ENCODE measurements at regions not wholly inside any gene's neighbourhood (a gene's known extent, or its start where the extent isn't known, plus 50 kb on each side); places are given as distances from the start of the nearest gene placed in this dataset.

DNA sequence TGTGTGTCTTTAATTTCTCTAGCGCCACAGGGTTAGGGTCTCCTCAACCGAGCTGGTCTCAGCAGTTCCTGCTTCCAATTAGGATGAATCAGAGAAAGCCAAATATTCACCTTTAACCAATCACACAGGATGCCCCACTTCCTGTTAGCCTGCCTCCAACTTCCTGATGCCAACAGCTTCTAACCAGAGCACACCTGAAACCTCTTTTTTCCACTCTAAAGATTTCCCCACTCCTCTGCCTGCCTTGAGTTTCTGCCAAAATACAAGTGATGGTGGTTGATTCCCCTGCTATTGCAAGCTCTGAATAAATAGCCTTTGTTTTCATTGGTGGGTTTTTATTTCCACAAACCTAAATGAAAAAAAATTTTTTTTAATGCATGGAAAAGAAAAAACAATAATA is 144.7 kb upstream of the UST start:
- DNase-seq (ENCODE audit: low read depth in 1 of 2, low spot score in 1 of 2): no peak
- TF ChIP-seq JUND (IDR thresholded peaks at IDR 0.05; ENCODE audit: low read depth): no peak
- in situ Hi-C loops (cut with HindIII; ENCODE audit: low pct_unique_long_range_greater_than_20kb, low sequenced_read_pairs): no loop called here

- in situ Hi-C loops (cut with HindIII; ENCODE audit: low pct_unique_long_range_greater_than_20kb, low sequenced_read_pairs): no loop called here
- TF ChIP-seq JUND (IDR thresholded peaks at IDR 0.05; ENCODE audit: low read depth): no peak
- peak in 1 of 2 experiments; percentile 40 for DNase-seq (ENCODE audit: low read depth in 1 of 2, low spot score in 1 of 2)
Measured at GRCh38 chr6:148608199-148608951, 138.5 kb upstream of the UST start.

GRCh38 chr6:148611213-148611612 is 135.6 kb upstream of the UST start:
- TF ChIP-seq JUND (IDR thresholded peaks at IDR 0.05; ENCODE audit: low read depth): no peak
- DNase-seq (ENCODE audit: low read depth in 1 of 2, low spot score in 1 of 2): peak in 1 of 2 experiments; percentile 15
- in situ Hi-C loops (cut with HindIII; ENCODE audit: low pct_unique_long_range_greater_than_20kb, low sequenced_read_pairs): no loop called here

DNA sequence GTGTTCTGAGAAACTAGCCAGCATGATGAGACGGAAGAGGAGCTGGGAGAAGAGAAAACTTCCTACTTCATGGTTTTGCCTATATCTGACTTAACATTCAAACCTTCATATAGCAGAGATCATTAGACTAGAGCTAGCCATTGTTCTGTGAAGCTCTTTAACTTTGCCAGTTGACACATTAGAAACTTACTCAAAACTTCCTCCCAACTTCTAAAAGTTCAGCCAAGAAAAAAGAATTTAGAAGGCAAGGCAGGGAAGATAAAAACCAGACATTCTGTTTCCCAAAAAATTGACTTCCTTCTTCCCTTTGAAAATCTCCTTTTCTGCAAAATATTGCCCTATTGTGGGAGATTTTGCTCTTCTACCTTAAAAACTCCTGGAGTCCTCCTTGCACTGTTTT is 134.8 kb upstream of the UST start:
- no peak for TF ChIP-seq JUND (IDR thresholded peaks at IDR 0.05; ENCODE audit: low read depth)
- in situ Hi-C loops (cut with HindIII; ENCODE audit: low pct_unique_long_range_greater_than_20kb, low sequenced_read_pairs): no loop called here
- no peak for DNase-seq (ENCODE audit: low read depth in 1 of 2, low spot score in 1 of 2)

DNA sequence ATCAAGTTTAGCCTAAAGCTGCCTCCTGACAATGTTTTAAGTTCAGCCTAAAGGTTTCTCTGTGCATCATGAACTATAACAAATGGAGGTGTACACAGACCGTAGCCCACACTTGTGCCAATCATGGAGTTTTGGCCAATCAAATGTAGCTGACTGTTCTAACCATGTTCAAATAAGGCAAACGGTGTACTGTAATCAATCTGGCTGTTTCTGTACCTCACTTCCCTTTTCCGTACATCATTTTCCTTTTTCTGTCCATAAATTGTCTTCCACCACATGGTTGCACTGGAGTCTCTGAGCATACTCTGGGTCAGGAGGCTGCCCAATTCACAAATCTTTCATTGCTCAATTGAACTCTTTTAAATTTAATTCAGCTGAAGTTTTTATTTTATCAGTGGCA is 132.2 kb upstream of the UST start:
- no peak for TF ChIP-seq JUND (IDR thresholded peaks at IDR 0.05; ENCODE audit: low read depth)
- in situ Hi-C loops (cut with HindIII; ENCODE audit: low pct_unique_long_range_greater_than_20kb, low sequenced_read_pairs): no loop called here
- DNase-seq (ENCODE audit: low read depth in 1 of 2, low spot score in 1 of 2): no peak

GRCh38 chr6:148616841-148617240 is 130.0 kb upstream of the UST start:
- in situ Hi-C loops (cut with HindIII; ENCODE audit: low pct_unique_long_range_greater_than_20kb, low sequenced_read_pairs): no loop called here
- no peak for DNase-seq (ENCODE audit: low read depth in 1 of 2, low spot score in 1 of 2)
- TF ChIP-seq JUND (IDR thresholded peaks at IDR 0.05; ENCODE audit: low read depth): no peak

DNA sequence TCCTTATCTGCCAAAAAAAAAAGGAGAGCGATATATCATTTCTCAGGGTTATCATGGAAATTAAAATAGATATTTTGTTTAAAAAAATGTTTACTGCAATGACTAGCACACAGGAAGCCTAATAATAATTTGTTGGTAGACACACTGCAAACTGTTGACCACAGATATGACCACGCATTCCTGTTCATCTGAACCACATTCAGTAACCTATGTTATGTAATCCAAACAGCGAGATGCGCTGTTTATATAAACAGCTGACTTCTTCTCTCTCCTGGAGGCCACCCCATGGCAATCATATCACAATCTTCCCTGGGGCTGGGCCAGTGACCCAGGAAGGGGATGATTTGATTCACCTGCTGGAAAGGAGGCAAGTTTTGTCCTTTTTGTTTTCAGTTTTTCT is 129.3 kb upstream of the UST start:
- no peak for TF ChIP-seq JUND (IDR thresholded peaks at IDR 0.05; ENCODE audit: low read depth)
- in situ Hi-C loops (cut with HindIII; ENCODE audit: low pct_unique_long_range_greater_than_20kb, low sequenced_read_pairs): no loop called here
- no peak for DNase-seq (ENCODE audit: low read depth in 1 of 2, low spot score in 1 of 2)

GRCh38 chr6:148619891-148620290 is 126.9 kb upstream of the UST start:
- in situ Hi-C loops (cut with HindIII; ENCODE audit: low pct_unique_long_range_greater_than_20kb, low sequenced_read_pairs): no loop called here
- DNase-seq (ENCODE audit: low read depth in 1 of 2, low spot score in 1 of 2): no peak

GRCh38 chr6:148620579-148621298 is 126.1 kb upstream of the UST start:
- in situ Hi-C loops (cut with HindIII; ENCODE audit: low pct_unique_long_range_greater_than_20kb, low sequenced_read_pairs): no loop called here
- DNase-seq (ENCODE audit: low read depth in 1 of 2, low spot score in 1 of 2): no peak
- no peak for TF ChIP-seq JUND (IDR thresholded peaks at IDR 0.05; ENCODE audit: low read depth)

More at GRCh38 chr6:148619891-148620290, 126.9 kb upstream of the UST start:
- TF ChIP-seq JUND (IDR thresholded peaks at IDR 0.05; ENCODE audit: low read depth): no peak

- TF ChIP-seq JUND (IDR thresholded peaks at IDR 0.05; ENCODE audit: low read depth): no peak
- no peak for DNase-seq (ENCODE audit: low read depth in 1 of 2, low spot score in 1 of 2)
- in situ Hi-C loops (cut with HindIII; ENCODE audit: low pct_unique_long_range_greater_than_20kb, low sequenced_read_pairs): no loop called here
Measured at GRCh38 chr6:148625609-148626008, 121.2 kb upstream of the UST start.

DNA sequence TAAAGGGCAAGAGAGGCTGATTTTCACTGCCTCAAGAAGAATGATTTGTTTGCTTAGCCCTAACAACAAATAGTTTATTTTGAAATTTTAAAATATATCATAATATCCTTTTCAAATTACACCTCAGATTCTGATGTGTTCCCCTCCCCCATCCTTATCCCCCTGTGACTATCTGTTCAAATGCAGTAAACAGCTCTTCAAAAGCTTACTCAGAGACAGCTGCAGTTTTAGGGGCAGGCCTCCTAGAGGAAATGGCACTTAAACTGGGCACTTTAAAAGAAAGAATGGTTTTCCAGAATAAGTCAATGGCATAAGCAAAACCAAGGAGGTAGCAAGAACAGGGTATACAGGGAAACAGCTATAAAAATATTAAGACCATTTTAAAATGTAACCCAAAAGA is 118.6 kb upstream of the UST start:
- no peak for TF ChIP-seq JUND (IDR thresholded peaks at IDR 0.05; ENCODE audit: low read depth)
- no peak for DNase-seq (ENCODE audit: low read depth in 1 of 2, low spot score in 1 of 2)

GRCh38 chr6:148629181-148629580 is 117.6 kb upstream of the UST start:
- peak in 1 of 2 experiments; percentile 6 for DNase-seq (ENCODE audit: low read depth in 1 of 2, low spot score in 1 of 2)
- in situ Hi-C loops (cut with HindIII; ENCODE audit: low pct_unique_long_range_greater_than_20kb, low sequenced_read_pairs): no loop called here
- no peak for TF ChIP-seq JUND (IDR thresholded peaks at IDR 0.05; ENCODE audit: low read depth)

More for the DNA sequence above, 118.6 kb upstream of the UST start:
- in situ Hi-C loops (cut with HindIII; ENCODE audit: low pct_unique_long_range_greater_than_20kb, low sequenced_read_pairs): no loop called here

Data from T47D (cell line).